HEK293 (cell line): ENCODE measurements at regions not wholly inside any gene's neighbourhood (a gene's known extent, or its start where the extent isn't known, plus 50 kb on each side); places are given as distances from the start of the nearest gene placed in this dataset.

ENCODE experiments used
- CTCF ChIA-PET: fragments of 350-600 bp; formaldehyde crosslinking; extraction: SDS; loops from one replicate; lab custom pipeline; 2021; ENCODE audit warnings: antibody characterized with exemption; lab: Yijun Ruan, JAX
- POLR2A ChIA-PET: fragments of 300-600 bp; formaldehyde crosslinking; extraction: SDS; loops from one replicate; lab custom pipeline; 2020; ENCODE audit warnings: antibody characterized with exemption, inconsistent platforms; lab: Yijun Ruan, JAX
- H3K27ac ChIP-seq: fragments of 200-500 bp; sonication (Bioruptor generic); 2 replicates; pipeline ENCODE4 v1.5.1; 2014; ENCODE audit warnings: low read depth, low read length, control low read depth, inconsistent platforms; ENCODE audit errors: extremely low read depth
- H3K36me3 ChIP-seq, 2 experiments: fragments of 200-500 bp in 1 of 2; sonication (Bioruptor generic) in 1 of 2; 1 replicate in 1 of 2; 2 replicates in 1 of 2; pipeline ENCODE4 v1.5.1; 2014 to 2017; ENCODE audit warnings: inconsistent platforms in 2 of 2, low read length in 2 of 2; ENCODE audit not compliant: control insufficient read depth in 2 of 2, insufficient read depth in 1 of 2
- H3K4me1 ChIP-seq: fragments of 200-500 bp; sonication (Bioruptor generic); 2 replicates; pipeline ENCODE4 v1.5.1; 2014; ENCODE audit warnings: mild to moderate bottlenecking, low read length, inconsistent platforms; ENCODE audit not compliant: control insufficient read depth, insufficient read depth
- H3K4me3 ChIP-seq: 2 replicates; pipeline ENCODE4 v1.5.1; 2011; ENCODE audit warnings: low read depth, mild to moderate bottlenecking, control low read depth, low read length, moderate library complexity
- H3K9me3 ChIP-seq: fragments of 200-500 bp; sonication (Bioruptor generic); 2 replicates; pipeline ENCODE4 v1.5.1; 2014; ENCODE audit warnings: low read depth, low read length, inconsistent platforms; ENCODE audit not compliant: control insufficient read depth, insufficient read depth
- HOXC10 ChIP-seq: sonication (generic); formaldehyde crosslinking; IDR thresholded peaks from 2 replicates; pipeline ENCODE4 v1.8.1; 2023; ENCODE audit warnings: mild to moderate bottlenecking, missing genetic modification reagents
- IKZF3 ChIP-seq: fragments of 450-650 bp; IDR thresholded peaks from 2 replicates; pipeline ENCODE4 v1.5.0; 2018; ENCODE audit warnings: missing biosample characterization, mild to moderate bottlenecking, missing genetic modification characterization, moderate library complexity
- YY1 ChIP-seq: fragments of 450-650 bp; formaldehyde crosslinking; IDR thresholded peaks from 2 replicates; pipeline ENCODE4 v1.5.1; 2018; ENCODE audit warnings: missing biosample characterization, missing genetic modification characterization
- ZBTB11 ChIP-seq: fragments of 450-650 bp; formaldehyde crosslinking; conservative IDR thresholded peaks from 2 replicates; pipeline ENCODE4 v1.5.1; 2016; ENCODE audit warnings: low read depth, missing biosample characterization, missing genetic modification characterization
- ZBTB44 ChIP-seq: fragments of 450-650 bp; IDR thresholded peaks from 2 replicates; pipeline ENCODE4 v1.5.1; 2018; ENCODE audit warnings: missing biosample characterization, mild to moderate bottlenecking, missing genetic modification characterization
- ZBTB8A ChIP-seq: fragments of 450-650 bp; formaldehyde crosslinking; IDR thresholded peaks from 2 replicates; pipeline ENCODE4 v1.5.1; 2016; ENCODE audit warnings: missing biosample characterization, missing genetic modification characterization
- ZFP37 ChIP-seq: fragments of 450-650 bp; formaldehyde crosslinking; IDR thresholded peaks from 2 replicates; pipeline ENCODE4 v1.5.1; 2016; ENCODE audit warnings: missing biosample characterization, missing genetic modification characterization
- ZNF114 ChIP-seq: fragments of 450-650 bp; formaldehyde crosslinking; IDR thresholded peaks from 2 replicates; pipeline ENCODE4 v1.5.0; 2017; ENCODE audit warnings: missing biosample characterization, missing genetic modification characterization
- ZNF211 ChIP-seq: fragments of 450-650 bp; formaldehyde crosslinking; IDR thresholded peaks from 2 replicates; pipeline ENCODE4 v1.5.1; 2016; ENCODE audit warnings: low read depth, missing biosample characterization, missing genetic modification characterization
- ZNF248 ChIP-seq: fragments of 450-650 bp; formaldehyde crosslinking; IDR thresholded peaks from 2 replicates; pipeline ENCODE4 v1.5.1; 2017; ENCODE audit warnings: missing biosample characterization, missing genetic modification characterization
- ZNF266 ChIP-seq: fragments of 450-650 bp; formaldehyde crosslinking; IDR thresholded peaks from 2 replicates; pipeline ENCODE4 v1.5.1; 2016; ENCODE audit warnings: missing biosample characterization, missing genetic modification characterization, low read depth
- ZNF341 ChIP-seq: fragments of 450-650 bp; formaldehyde crosslinking; IDR thresholded peaks from 2 replicates; pipeline ENCODE4; 2016; ENCODE audit warnings: low read depth, missing biosample characterization, missing genetic modification characterization
- ZNF416 ChIP-seq: fragments of 450-650 bp; formaldehyde crosslinking; IDR thresholded peaks from 2 replicates; pipeline ENCODE4 v1.5.1; 2016; ENCODE audit warnings: missing biosample characterization, missing genetic modification characterization
- ZNF544 ChIP-seq: fragments of 450-650 bp; formaldehyde crosslinking; IDR thresholded peaks from 2 replicates; pipeline ENCODE4 v1.5.0; 2017; ENCODE audit warnings: missing biosample characterization, missing genetic modification characterization
- ZNF548 ChIP-seq: fragments of 450-650 bp; formaldehyde crosslinking; IDR thresholded peaks from 2 replicates; pipeline ENCODE4 v1.5.1; 2016; ENCODE audit warnings: missing biosample characterization, missing genetic modification characterization
- ZNF677 ChIP-seq: fragments of 450-650 bp; IDR thresholded peaks from 2 replicates; pipeline ENCODE4 v1.5.0; 2018; ENCODE audit warnings: missing biosample characterization, mild to moderate bottlenecking, missing genetic modification characterization, moderate library complexity
- ZNF837 ChIP-seq: fragments of 450-650 bp; formaldehyde crosslinking; IDR thresholded peaks from 2 replicates; pipeline ENCODE4 v1.5.1; 2016; ENCODE audit warnings: missing biosample characterization, missing genetic modification characterization
- TF ChIP-seq, protein P1 (sequence below): fragments of 450-650 bp; formaldehyde crosslinking; IDR thresholded peaks from 2 replicates; pipeline ENCODE4; 2016; ENCODE audit warnings: missing biosample characterization, missing genetic modification characterization
- TF ChIP-seq, protein P2 (sequence below): fragments of 450-650 bp; formaldehyde crosslinking; IDR thresholded peaks from 2 replicates; pipeline ENCODE4 v1.5.1; 2016; ENCODE audit warnings: missing biosample characterization, missing genetic modification characterization, low read depth
- TF ChIP-seq, protein P3 (sequence below): fragments of 450-650 bp; formaldehyde crosslinking; IDR thresholded peaks from 2 replicates; pipeline ENCODE4 v1.5.1; 2016; ENCODE audit warnings: missing biosample characterization, missing genetic modification characterization, low read depth

DNA sequence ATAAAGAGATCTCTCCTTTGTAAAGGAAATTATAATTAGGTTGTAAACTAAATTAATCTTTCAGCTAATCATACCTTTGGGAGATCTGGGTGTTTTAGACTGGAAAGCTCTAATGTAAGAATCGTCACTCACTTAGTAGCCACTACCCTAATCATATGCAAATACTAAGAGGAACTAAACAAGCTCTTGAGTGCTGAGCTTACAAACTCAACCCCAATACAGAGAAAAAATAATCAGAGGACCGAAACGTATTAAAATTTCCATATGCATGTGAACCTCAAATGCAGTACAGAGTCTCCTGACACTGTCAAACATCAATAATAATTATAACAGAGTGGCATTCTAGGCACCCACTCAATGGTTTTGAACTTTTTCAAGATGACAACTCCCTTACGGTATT lies 235.3 kb upstream of the FOXN3 start (continued):
- TF ChIP-seq ZNF114 (tag by site-specific recombination) (no peak), ZNF548 (no peak), IKZF3 (no peak), ZNF248 (tag by site-specific recombination) (no peak), ZBTB8A (tag by site-specific recombination) (no peak)
- TF ChIP-seq, protein P1, sequence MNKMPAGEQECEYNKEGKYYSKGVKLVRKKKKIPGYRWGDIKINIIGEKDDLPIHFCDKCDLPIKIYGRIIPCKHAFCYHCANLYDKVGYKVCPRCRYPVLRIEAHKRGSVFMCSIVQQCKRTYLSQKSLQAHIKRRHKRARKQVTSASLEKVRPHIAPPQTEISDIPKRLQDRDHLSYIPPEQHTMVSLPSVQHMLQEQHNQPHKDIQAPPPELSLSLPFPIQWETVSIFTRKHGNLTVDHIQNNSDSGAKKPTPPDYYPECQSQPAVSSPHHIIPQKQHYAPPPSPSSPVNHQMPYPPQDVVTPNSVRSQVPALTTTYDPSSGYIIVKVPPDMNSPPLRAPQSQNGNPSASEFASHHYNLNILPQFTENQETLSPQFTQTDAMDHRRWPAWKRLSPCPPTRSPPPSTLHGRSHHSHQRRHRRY: no peak

- Histone ChIP-seq H3K36me3 (no peaks in the 10 kb centered on the region), H3K4me3 (no peak overlapping the region), H3K9me3 (no peaks in the 10 kb centered on the region), H3K27ac (no peak overlapping the region), H3K4me1 (no peaks in the 10 kb centered on the region)
- ChIA-PET POLR2A (no interaction called here), CTCF (interaction anchor here (1.4 kb wide), 1 partner anchor 10 kb away, joined by 3 read pairs; no protein-coding TSS in a partner anchor)
- TF ChIP-seq YY1 (tag by site-specific recombination) (no peak), ZBTB11 (tag by site-specific recombination) (no peak), ZFP37 (tag by site-specific recombination) (no peak)
These were observed 234.8 kb upstream of the FOXN3 start for GRCh38 chr14:89651805-89652204.

DNA sequence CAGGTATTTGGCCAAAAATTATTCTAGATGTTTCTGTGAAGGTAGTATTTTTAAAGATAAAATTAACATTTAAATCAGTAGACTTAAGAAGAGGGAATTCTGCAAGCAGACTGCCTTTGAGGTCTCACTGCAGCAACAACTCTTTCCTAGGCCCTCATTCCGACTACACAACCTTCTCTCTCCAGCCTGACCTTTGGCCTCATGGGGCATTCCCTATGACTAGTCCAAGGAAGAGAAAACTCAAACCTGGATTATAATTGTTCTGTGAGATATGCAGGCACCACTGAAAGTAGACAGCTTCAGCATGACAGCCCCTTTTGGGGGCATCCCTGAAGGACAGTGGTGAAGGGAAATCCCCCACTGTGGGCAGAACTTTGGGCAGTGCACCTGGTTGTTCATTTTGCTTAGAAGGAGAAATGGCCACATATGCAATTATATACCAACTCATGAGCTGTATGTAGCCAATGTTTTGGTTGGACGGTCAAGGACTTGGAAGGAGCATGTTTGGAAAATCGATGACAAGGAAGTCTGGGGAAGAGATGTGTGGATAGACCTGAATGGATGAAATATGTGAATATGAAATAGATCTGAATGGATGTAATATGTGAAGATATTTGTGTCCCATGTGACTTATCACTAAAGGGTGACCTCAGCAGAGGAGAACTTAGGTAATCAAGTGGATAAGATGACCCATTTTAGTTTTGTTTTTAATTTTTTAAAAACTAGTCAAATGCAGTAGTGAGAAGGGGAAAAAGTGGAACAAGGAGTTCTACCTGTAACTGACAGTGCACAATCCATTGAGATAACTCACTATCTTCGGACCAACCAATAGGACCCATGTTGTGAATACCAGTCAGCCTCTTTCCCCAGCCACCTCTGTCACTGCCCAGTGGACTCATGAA lies 233.3 kb upstream of the FOXN3 start:
- Histone ChIP-seq H3K9me3 (no peaks in the 10 kb centered on the region), H3K27ac (no peak overlapping the region), H3K4me3 (no peak overlapping the region), H3K4me1 (no peaks in the 10 kb centered on the region), H3K36me3 (no peaks in the 10 kb centered on the region)
- ChIA-PET POLR2A (no interaction called here), CTCF (no interaction called here)
- TF ChIP-seq HOXC10 (CRISPR knock-in tag): no peak
- TF ChIP-seq ZBTB44 (tag by site-specific recombination): no peak
- no peak for TF ChIP-seq ZNF266 (tag by site-specific recombination)
- no peak for TF ChIP-seq ZNF416 (tag by site-specific recombination)
- no peak for TF ChIP-seq ZNF837 (tag by site-specific recombination)
- no peak for TF ChIP-seq ZNF211
- TF ChIP-seq, protein P2, sequence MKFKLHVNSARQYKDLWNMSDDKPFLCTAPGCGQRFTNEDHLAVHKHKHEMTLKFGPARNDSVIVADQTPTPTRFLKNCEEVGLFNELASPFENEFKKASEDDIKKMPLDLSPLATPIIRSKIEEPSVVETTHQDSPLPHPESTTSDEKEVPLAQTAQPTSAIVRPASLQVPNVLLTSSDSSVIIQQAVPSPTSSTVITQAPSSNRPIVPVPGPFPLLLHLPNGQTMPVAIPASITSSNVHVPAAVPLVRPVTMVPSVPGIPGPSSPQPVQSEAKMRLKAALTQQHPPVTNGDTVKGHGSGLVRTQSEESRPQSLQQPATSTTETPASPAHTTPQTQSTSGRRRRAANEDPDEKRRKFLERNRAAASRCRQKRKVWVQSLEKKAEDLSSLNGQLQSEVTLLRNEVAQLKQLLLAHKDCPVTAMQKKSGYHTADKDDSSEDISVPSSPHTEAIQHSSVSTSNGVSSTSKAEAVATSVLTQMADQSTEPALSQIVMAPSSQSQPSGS: no peak
- TF ChIP-seq ZNF677 (tag by site-specific recombination): no peak
- TF ChIP-seq, protein P3, sequence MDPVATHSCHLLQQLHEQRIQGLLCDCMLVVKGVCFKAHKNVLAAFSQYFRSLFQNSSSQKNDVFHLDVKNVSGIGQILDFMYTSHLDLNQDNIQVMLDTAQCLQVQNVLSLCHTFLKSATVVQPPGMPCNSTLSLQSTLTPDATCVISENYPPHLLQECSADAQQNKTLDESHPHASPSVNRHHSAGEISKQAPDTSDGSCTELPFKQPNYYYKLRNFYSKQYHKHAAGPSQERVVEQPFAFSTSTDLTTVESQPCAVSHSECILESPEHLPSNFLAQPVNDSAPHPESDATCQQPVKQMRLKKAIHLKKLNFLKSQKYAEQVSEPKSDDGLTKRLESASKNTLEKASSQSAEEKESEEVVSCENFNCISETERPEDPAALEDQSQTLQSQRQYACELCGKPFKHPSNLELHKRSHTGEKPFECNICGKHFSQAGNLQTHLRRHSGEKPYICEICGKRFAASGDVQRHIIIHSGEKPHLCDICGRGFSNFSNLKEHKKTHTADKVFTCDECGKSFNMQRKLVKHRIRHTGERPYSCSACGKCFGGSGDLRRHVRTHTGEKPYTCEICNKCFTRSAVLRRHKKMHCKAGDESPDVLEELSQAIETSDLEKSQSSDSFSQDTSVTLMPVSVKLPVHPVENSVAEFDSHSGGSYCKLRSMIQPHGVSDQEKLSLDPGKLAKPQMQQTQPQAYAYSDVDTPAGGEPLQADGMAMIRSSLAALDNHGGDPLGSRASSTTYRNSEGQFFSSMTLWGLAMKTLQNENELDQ (tag by site-specific recombination): no peak
- no peak for TF ChIP-seq ZNF544 (tag by site-specific recombination)
- no peak for TF ChIP-seq ZNF341 (tag by site-specific recombination)
